ENCODE measurements at regions not wholly inside any gene's neighbourhood (a gene's known extent, or its start where the extent isn't known, plus 50 kb on each side); places are given as distances from the start of the nearest gene placed in this dataset.

DNA sequence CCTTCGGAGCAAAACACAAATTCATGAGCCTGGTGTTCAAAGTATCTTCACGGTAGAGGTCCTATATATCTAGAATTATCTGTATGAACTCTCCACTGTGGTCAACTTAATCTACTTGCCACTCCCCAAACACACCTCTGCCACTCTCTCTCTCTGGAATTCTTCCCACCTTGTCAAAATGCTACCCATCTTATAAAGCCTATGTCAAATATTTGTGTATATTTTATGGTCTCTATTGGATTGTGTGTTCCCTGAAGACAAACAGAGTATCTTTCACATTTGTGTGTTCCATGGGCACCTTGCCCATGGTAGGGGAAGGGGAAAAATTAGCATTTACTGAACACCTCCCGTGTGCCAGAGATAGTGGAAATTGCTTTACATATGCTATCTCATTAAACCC is 83.2 kb upstream of the ATL2 start:
- TF ChIP-seq EZH2phosphoT487 (IDR thresholded peaks at IDR 0.05; ENCODE audit: low read depth): no peak
- TF ChIP-seq, protein P1, sequence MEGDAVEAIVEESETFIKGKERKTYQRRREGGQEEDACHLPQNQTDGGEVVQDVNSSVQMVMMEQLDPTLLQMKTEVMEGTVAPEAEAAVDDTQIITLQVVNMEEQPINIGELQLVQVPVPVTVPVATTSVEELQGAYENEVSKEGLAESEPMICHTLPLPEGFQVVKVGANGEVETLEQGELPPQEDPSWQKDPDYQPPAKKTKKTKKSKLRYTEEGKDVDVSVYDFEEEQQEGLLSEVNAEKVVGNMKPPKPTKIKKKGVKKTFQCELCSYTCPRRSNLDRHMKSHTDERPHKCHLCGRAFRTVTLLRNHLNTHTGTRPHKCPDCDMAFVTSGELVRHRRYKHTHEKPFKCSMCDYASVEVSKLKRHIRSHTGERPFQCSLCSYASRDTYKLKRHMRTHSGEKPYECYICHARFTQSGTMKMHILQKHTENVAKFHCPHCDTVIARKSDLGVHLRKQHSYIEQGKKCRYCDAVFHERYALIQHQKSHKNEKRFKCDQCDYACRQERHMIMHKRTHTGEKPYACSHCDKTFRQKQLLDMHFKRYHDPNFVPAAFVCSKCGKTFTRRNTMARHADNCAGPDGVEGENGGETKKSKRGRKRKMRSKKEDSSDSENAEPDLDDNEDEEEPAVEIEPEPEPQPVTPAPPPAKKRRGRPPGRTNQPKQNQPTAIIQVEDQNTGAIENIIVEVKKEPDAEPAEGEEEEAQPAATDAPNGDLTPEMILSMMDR (IDR thresholded peaks at IDR 0.05; ENCODE audit: low read depth, low read length): no peak

Measured in OCI-LY3 (cell line).